Lower leg skin (tissue), 3 donors: ENCODE measurements at regions not wholly inside any gene's neighbourhood (a gene's known extent, or its start where the extent isn't known, plus 50 kb on each side); places are given as distances from the start of the nearest gene placed in this dataset.

Source experiments
- POLR2A ChIP-seq, 2 donors: fragments of 450-650 bp; IDR thresholded peaks; one replicate each; pipeline ENCODE4 v1.6.1; 2016 to 2017; ENCODE audit warnings: antibody characterized with exemption in 2 of 2, mild to moderate bottlenecking in 1 of 2, moderate library complexity in 1 of 2
- TF ChIP-seq, protein P1 (sequence below), 3 donors: fragments of 450-650 bp; IDR thresholded peaks; one replicate each; pipeline ENCODE4 v1.5.1; 2016; ENCODE audit warnings: antibody characterized with exemption in 3 of 3, mild to moderate bottlenecking in 3 of 3, moderate library complexity in 2 of 3

DNA sequence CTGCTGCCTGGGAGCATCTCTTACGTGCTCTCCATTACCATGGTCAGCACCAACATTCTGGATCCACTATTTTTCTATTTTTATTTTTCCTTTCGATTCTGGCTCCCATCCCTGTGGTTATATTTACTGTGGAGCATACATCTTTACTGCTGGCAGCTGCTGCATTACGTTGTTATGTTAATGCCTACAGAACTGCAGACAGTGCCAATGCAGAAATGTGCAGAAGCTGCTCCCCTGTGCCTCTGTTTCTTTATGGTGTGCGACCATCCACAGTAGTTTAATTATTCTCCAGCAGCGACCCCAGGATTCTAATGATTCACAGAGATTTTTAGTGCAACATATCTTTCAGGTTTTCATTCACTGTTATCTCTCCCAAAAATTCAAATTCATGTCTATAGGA lies 911.7 kb upstream of the SLITRK6 start:
- TF ChIP-seq, protein P1, sequence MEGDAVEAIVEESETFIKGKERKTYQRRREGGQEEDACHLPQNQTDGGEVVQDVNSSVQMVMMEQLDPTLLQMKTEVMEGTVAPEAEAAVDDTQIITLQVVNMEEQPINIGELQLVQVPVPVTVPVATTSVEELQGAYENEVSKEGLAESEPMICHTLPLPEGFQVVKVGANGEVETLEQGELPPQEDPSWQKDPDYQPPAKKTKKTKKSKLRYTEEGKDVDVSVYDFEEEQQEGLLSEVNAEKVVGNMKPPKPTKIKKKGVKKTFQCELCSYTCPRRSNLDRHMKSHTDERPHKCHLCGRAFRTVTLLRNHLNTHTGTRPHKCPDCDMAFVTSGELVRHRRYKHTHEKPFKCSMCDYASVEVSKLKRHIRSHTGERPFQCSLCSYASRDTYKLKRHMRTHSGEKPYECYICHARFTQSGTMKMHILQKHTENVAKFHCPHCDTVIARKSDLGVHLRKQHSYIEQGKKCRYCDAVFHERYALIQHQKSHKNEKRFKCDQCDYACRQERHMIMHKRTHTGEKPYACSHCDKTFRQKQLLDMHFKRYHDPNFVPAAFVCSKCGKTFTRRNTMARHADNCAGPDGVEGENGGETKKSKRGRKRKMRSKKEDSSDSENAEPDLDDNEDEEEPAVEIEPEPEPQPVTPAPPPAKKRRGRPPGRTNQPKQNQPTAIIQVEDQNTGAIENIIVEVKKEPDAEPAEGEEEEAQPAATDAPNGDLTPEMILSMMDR (IDR thresholded peaks at IDR 0.05), result no peak
- no peak for TF ChIP-seq POLR2A (IDR thresholded peaks at IDR 0.05)
